ENCODE measurements at regions not wholly inside any gene's neighbourhood (a gene's known extent, or its start where the extent isn't known, plus 50 kb on each side); places are given as distances from the start of the nearest gene placed in this dataset.

DNA sequence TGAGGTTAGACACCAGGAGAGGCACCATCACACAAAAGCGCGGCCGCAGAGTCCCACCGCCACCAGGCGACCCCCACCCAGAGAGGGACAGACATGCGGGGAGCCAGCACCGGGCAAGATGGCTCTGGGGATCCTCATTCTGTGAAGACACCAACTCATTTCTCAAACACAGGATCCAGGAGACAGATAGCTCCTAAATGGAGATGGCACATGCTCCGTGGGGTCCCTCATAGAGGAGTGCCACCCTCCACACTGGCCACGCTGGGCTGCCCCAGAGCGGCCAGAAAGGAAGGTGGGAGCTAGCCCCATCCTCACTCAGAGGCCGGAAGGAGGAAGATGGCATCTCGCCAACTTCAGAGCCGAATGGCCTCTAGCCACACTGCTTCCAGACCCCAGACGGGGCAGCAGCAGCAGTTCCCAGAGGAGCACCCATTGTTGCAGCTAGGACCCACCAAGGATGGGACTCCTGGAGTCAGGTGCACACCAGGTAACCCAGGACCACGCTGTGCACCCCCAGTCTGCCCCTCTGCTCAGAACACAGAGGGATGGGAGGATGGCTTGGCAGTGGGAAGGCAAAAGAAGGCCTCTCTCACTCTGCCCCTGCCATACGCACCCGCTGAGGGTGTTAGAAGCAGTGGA lies 78.6 kb downstream of the ZIC5 start:
- DNase-seq: no peak

DNA sequence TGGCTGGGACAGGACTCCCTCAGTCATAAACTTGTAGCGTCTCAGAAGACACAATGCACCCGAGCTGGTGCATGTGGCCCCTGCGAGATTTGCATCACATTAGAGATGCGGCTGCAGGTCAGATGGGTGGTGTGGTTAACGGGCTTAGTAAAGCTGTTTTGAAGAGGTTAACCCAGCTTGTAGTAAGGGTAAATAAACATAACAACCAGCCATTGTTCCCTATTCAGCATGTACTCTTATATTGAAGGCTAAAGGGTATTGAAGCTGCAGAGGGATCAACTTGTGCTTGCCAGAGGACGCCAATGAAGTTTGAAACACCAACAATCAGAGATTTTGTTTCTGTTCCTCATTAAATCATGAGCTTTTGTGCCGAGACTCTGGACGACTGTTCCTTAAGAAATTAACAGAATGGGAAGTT lies 79.4 kb downstream of the ZIC5 start:
- no peak for DNase-seq

DNA sequence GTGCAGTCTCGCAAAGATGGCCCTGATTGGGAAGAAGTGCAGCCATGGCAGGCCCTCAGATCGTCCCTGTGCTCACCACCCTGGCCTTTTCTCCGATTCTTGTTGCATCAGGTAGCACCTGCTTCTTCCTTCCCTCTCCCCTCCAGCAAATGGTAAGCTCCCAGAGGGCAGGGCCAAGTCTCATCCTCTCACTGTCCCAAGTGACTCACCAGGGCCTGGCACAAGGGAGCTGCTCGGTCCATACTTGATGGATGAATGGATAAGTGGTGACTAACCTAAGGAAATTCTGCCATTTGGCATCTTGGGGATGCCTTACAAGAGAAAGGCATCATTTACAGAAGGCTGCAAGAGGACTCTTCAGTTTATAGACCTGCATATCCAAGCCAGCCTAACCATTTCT lies 84.9 kb downstream of the ZIC5 start:
- DNase-seq: no peak

DNA sequence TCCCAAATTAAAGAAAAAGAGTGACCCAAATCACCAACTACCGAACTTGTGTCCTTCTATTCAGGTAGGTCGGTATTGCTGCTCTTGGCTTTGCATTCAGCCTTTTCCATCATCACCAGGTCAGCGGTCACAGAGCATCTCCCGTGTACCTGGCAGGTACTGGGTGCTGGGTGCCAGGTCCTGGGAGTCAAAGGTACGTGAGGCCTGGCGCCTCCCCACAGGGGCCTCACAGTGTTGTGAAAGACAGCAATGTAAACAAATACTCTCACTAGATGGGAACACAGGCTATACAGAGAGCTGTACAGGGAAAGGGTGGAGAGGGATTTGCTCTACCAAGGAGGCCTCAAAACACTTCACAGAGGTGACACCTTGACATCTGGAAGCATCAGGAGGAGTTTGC lies 86.7 kb downstream of the ZIC5 start:
- no peak for DNase-seq

DNA sequence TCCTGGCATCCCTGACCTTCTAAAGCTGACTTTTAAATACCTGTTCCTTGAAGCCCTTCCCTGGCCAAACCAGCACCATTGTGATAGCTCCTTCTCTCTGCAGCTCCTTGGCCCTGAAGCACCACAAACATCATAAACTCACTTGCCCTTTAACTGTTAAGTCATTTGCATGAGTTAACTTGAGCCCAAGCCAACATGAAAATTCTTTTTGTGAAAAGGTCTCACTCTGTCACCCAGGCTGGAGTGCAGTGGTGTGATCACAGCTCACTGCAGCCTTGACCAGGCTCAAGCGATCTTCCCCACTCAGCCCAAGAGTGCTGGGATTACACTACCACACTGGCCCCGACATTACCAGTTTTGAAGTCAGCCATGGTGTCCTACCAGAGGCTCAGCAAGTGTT lies 87.8 kb downstream of the ZIC5 start:
- DNase-seq: no peak

DNA sequence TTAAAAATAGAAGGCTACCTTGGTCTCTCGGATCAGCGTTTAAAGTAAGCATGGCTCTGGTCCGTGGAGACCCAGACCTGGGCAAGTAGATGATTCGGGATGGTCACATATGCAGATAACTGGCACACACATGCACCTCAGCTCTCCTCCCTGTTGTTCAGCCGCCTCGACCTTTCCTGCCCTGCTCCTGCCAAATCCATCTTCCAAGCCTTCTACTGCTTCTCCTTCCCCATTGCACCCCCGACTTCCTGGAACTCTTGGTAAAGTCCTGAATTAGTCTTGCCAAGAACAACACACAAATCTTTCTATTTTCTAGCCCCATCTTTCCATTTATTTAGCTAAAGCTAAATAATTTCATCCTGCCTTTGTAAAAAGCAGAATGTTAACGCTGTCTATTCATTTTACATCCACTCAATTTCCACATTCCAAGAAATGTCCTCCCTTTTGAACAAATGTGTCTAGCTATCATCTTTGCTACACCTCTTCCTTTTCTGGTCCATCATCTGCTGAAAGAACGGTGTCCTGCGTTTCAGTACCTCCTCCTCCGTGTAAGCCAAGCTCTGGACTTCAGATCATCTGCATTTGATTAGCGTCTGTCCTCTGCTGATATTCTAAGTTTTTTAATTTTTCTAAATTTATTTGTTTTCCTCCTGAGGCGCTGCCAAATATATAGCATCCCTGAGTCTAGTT lies 92.5 kb downstream of the ZIC5 start:
- no peak for DNase-seq

DNA sequence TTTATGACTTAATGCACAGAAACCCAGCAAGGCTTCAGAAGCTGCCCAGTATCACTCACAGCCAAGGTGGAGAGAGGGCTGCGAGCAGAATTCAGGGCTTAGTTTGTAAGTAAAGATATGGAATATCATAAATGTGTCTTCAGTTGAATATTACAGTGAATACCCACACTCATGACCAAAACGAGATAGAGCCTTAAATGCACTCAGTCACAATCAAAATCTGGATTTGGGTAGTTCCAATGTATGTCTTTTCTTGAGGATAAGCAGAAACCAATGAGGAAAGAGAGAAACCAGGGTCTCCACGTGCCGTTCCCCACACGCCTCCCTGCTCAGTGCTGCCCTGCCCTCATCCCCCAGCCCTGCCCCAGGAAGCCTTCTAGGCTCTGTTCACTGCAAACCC lies 94.9 kb downstream of the ZIC5 start:
- DNase-seq: no peak

DNA sequence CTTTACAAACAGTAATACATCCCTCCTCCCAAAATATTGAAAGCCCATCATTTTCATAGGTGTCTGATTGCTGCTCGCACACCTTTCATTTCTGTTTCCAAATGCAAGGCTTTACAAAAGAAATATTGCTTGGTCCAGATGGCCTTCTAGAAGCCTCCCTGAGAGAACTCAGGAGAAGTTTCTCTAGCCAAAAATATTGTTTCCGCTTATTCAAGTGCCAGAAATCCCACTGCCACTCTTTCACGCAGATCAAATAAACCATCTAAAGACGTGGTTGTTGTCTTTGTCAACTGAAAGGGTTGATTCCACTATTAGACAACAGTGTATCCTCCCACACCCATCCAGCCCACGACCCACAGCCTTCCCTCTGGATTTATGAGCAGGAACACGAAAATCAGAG lies 96.2 kb downstream of the ZIC5 start:
- DNase-seq: no peak

DNA sequence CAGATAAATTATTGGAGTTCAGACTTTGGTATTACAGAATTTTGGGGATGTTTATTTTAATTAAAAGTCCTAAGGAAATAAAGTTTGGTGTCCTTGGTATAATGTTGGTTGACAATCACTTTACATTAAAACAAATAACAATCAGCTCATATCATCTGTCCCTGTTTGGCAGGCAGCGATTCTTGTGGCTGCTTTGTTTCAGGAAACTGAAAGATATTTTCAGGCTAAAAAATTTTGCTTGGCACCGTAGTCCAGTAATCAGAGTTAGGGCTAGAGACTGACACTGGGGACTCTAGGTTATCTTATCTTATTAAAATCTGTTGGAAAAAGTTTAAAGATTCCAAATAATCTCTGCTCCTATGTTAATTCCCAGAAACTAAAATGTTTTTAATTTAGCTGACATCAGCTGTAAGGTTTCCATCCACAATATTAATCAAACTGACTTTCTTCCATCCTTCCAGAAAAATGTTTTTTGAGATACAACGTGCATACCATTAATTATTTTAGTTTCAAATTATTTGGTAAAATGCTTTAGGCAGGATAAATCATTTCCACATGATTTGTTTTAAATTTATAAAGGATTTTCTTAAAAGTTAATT lies 97.6 kb downstream of the ZIC5 start:
- no peak for DNase-seq

DNA sequence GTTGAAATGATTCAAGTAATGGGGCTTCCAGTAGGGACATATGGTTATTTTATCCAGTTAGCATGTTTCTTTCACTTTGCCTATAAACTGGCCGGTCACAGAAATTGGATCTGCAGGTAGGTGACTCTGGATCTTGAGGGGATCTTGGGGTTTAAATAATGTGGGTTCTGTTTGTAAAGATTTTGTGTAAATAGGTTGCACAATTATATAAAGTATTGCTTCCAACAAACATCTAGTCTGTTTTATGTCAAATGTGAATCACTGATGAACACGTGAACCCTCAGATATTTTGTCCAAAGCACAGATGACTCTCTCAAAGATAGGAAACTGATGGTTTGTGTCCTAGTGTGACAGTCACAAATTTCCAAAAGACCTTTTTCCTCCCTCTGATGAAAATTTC lies 98.4 kb downstream of the ZIC5 start:
- DNase-seq: no peak

DNA sequence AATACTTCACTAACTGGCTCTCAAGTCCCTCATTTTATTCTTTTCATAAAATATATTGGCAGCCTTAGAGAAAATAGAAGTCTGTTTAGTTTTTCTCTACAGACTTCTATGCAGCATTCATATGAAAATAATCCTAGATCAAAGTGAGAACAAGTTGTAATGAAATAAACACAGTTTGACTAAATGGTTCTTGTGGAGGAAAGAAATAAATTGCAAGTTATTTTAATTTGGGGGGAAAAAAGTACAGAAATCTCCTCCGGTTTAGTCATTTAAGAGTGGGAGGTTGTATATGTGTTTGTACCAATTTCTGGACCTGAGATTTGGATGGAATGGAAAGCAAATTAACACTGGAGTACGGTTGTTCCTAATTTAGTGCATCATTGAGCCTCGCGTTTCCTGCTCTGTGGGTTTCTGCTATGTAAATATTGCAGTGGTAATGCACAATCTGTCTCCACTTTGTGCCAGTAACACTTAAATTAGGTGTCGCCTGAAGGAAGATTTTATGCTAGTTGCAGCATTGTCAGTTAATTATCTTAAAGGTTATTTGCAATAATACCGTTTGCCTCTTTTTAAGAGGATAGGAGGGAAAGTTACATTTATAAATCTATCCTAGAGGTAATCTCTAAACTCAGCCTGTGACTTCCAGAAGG lies 100.2 kb downstream of the ZIC5 start:
- no peak for DNase-seq

DNA sequence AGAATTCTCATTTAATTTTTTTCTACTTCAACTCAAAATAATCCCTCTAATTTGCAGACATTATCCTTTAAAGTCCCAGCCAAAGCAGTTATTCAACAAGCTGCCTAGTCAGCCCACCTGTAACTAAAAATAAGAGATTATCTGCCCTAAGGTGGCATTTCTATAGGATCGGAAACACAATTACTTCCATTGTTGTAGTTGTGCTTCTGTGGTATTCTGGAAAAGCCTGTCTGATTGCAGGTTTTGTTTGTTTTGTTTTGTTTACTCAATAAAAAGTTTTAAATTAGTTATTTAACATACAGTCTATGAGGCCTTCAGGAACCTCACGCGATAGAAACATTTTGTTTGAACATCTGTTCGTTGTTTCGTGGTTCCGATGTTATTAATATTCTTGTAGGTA lies 101.0 kb downstream of the ZIC5 start:
- no peak for DNase-seq

DNA sequence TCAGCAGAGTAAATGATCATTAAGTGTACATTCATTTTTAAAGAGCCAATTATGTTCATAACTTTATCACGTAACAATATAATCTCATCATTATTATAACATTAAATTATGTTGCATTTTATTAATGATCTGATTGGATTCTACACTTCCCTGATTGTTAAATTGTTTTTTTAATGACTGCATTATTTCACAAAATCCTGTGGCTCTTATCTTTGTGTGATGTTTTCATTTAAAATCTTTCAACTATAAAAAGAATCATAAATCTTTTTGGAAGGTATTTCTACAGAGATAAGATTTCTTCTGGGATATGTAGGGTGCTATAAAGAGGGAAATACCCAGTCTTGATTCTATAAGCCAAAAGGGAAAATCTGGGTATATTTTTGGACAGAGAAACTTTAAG lies 101.7 kb downstream of the ZIC5 start:
- no peak for DNase-seq

DNA sequence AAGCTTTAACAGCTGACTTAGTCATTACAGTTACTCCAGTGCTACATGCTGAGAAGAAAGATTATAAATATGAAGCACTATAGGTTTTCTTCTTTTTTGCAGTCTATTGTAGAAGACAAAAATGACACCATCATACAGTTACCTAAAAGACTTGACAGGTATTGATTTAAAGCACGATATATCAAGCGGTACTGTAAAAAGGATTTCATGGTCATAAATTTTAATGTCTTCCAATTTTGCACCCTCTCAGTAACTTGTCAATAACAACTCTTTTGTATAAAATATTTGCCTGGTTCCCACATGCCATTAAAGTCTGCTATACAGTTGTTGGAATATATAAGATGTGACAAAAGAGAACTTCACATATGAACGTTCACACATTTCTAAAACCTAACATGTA lies 102.8 kb downstream of the ZIC5 start:
- no peak for DNase-seq

DNA sequence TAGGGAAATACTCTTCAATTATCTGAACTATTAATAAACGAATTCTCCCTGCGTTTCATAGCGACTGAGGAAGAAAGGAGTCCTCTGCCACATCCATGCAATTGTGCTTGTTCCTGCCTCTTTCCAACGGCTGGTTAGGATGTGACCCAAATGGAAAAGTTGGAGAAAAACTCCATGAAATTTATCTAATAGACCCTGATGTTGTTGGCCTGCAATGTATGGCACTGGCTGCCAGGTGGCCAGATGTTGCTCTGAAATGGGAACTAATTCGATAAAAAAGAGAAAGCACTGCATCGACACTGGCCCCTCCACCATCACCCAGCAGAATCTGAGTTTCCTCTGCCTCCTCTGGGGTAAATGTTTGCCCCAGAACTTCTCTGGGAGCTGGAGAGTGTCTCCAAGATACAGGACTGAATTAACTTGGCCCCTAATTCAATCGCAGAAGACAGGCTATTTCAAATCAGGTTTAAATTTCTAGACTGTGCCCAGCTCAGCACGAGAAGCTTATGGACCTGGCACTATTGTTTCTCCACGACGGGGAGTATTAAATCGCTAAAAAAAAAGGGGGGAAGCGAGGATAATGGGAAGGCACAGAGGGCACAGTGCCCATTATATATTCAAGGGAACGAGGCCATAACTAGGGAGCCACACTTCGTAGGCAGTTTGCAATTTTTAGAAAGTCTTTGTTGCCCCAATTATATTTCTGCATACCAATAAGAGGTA lies 103.9 kb downstream of the ZIC5 start:
- no peak for DNase-seq

DNA sequence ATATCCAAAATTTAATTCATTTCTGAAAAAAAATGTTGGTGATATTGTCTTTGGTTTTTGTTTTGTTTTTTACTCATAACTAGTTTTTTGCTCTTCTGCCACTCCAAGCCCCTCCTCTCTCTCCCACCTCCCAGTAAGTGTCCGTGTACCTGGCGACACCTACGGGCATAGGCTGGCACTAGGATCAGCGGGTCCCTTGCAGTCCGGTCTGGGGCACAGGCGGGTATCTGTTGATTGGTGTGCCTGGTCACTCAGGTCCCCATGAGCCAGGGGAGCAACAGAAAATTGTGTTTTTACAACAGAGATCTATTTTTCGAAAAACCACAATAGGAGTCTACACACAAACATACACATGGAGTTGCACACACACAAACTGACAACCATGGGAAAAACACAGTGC lies 104.8 kb downstream of the ZIC5 start:
- DNase-seq: no peak

DNA sequence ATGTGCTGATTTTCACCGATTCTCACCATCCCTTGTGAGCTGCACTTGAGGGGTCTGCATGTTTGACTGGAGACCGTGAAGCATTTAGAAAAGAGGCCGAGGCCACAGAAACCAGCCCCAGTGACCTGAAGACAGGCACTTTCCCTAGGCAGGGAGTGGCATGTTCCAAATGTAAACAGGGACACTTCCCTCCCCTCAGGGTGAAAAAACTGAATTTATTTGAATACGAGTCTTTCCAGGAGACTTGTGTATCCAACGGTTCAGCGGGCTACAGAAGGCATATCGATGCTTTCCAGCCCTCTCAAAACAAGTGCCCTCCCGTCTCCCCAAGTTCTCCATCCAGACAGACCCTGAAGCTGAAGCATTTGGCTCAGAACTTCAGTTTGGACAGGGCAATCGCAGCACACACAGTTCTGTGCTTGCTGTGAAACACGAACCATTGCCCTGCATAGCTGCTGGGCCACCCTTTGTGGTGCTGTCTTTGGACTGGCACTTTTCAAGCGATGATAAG lies 106.1 kb downstream of the ZIC5 start:
- DNase-seq: no peak

DNA sequence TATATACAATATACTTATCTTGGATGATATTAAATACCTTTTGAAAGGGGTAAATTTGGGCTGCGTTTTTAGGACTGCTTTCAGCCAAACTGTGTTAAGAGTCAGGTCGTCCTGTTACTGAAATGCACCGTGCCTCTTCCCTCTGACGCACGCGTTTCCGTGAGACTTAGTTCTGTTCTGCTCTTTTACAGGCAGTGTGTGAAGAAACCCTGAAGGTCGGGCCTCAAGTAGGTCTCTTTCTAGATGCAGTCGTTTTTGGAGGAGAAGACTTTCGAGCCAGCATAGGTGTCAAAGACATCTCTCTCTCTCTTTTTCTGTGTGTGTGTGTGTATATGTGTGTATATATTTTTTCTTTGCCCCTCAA lies 107.0 kb downstream of the ZIC5 start:
- no peak for DNase-seq

DNA sequence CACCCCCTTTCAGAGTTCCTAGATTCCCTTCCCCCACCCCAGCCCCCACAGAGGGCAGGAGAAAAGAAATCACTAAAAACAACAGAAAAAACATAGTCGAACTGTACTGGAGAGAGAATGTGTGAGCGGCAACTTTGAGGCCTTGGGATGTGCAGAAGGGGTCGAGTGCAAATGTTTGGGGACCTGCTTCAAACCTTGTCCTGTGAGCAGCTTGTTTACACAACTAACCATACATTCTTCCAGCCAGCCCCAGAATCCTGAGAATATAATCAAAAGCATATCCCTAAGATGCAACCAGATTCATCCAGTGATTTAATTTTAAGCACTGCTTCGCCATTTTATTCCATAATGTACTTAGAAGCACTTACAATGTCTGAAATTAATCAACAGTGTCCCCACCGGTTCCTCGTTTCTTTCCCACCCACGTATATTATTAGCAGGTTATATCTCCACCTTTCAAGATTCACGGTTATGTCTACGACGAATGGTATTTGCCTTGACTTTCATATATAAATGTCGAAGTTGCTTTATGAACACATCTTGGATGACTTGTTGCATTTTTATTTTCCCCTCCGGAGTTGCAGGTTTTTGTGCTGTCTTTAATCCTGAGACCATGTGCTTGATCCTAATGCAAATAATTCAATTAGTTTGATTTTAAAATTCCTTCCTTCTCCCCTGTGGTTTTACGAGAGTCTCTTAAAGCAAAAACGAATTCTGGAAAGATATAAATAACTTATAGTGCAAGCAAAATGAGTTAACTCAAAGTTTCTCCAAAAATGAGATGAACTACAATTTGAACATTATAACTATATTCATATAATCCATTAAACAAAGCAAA lies 107.6 kb downstream of the ZIC5 start:
- no peak for DNase-seq

DNA sequence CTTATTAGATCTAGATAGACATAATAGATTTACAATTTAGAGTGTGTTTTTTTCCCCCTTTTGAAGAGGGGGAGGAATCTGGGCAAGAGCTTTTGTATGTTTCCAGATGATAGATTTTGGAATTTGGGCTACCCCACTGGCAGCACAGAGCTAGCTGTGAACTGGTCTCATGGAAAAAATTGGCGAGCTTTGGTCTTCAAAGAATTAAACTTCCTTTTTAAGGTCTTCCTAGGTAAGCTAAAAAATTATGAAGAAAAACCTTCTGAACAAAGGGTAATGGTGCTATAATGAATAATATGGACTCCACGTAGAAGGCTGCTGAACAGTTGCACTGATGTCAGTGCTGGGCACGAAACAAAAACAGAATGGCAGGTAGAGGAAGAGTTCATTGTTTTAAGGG lies 109.3 kb downstream of the ZIC5 start:
- DNase-seq: no peak

DNA sequence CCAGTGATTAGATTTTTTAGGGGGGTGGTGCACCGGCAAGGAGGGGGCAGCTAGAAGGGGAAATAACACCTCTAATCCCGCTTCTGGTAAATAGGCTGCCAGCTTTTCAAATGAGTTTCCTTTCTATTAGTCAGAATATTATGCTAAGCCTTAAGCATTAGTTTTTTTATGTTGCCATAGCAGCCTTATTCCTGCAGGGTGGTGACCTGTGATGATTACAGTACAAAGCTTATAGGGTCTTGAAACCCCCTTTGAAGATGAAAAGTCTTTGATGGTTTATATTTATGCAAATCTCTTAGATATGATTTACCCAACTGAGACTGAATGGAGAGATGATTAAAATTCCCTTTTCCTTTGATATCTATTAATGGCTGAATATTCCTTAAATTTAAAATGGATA lies 109.8 kb downstream of the ZIC5 start:
- DNase-seq: no peak

DNA sequence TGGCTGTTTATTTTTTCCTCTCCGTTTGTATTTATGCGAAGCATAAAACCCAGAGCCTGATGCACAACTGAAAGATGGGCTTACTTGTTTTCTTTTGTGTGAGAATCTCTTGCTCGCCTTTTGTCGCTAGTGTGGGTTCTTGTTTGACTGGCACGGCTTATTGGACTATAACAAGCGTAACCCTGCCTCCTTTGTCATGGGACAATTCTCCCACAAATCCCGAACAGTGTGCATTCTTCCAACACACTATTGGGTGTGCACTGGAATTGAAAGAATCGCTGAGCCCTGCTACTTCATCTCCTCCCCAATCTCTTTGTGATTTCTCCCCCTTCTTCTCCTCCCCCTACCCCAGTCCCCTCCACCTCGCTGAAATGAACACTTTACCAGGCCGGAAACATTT lies 110.8 kb downstream of the ZIC5 start:
- DNase-seq: no peak
